ENCODE measurements at regions not wholly inside any gene's neighbourhood (a gene's known extent, or its start where the extent isn't known, plus 50 kb on each side); places are given as distances from the start of the nearest gene placed in this dataset.

DNA sequence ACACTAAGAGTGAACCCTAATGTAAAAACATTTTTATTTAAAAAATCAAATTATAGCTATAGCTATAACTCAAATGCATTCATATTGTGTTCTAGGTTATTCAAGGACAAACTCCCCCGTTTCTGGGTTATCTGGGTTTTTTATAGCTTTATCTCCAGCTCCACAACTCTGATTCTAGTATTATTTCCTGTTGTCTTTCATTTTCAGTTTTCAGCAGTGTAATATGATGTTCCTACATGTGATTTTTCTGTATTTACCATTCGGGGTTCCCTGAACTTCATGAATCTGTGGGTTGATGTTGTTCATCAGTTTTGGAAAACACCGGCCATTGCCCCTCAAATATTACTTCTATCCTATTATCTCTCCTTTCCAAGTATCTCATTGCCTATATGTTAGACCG, 221.9 kb upstream of the FOXN3 start:
- DNase-seq (ENCODE audit: extremely low read depth, low read depth) = no peak
- TF ChIP-seq, protein P1, sequence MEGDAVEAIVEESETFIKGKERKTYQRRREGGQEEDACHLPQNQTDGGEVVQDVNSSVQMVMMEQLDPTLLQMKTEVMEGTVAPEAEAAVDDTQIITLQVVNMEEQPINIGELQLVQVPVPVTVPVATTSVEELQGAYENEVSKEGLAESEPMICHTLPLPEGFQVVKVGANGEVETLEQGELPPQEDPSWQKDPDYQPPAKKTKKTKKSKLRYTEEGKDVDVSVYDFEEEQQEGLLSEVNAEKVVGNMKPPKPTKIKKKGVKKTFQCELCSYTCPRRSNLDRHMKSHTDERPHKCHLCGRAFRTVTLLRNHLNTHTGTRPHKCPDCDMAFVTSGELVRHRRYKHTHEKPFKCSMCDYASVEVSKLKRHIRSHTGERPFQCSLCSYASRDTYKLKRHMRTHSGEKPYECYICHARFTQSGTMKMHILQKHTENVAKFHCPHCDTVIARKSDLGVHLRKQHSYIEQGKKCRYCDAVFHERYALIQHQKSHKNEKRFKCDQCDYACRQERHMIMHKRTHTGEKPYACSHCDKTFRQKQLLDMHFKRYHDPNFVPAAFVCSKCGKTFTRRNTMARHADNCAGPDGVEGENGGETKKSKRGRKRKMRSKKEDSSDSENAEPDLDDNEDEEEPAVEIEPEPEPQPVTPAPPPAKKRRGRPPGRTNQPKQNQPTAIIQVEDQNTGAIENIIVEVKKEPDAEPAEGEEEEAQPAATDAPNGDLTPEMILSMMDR (IDR thresholded peaks at IDR 0.05; ENCODE audit: low read depth, low read length) = no peak

- TF ChIP-seq, protein P1 (IDR thresholded peaks at IDR 0.05; ENCODE audit: low read depth, low read length) = no peak
These were observed 220.5 kb upstream of the FOXN3 start for GRCh38 chr14:89637581-89637980.

GRCh38 chr14:89635615-89636014, 218.6 kb upstream of the FOXN3 start:
- TF ChIP-seq, protein P1 (IDR thresholded peaks at IDR 0.05; ENCODE audit: low read depth, low read length) = no peak
- DNase-seq (ENCODE audit: extremely low read depth, low read depth) = no peak

More at GRCh38 chr14:89637581-89637980, 220.5 kb upstream of the FOXN3 start:
- DNase-seq (ENCODE audit: extremely low read depth, low read depth) = no peak

DNA sequence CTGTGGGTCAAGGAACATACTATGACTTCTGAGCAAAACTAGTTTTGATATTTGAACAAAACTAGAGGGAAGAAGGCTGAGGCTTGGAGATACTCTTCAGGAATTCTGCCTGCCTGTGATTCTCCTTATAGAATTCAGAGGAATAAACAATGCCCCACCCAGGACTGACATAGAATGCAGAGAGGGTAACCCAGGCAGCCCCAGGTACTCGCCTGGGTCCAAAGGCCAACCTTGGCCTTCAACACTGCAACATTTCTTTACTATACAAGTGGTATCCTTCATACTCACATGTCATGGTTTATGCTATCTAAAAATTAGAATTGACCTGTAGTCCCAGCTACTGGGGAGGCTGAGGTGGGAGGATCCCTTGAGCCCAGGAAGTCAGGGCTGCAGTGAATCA, 217.0 kb upstream of the FOXN3 start:
- TF ChIP-seq, protein P1 (IDR thresholded peaks at IDR 0.05; ENCODE audit: low read depth, low read length) = no peak
- no peak for DNase-seq (ENCODE audit: extremely low read depth, low read depth)

GRCh38 chr14:89630101-89630829, 213.2 kb upstream of the FOXN3 start:
- DNase-seq (ENCODE audit: extremely low read depth, low read depth) = no peak

GRCh38 chr14:89629383-89629782, 212.3 kb upstream of the FOXN3 start:
- no peak for DNase-seq (ENCODE audit: extremely low read depth, low read depth)
- TF ChIP-seq, protein P1 (IDR thresholded peaks at IDR 0.05; ENCODE audit: low read depth, low read length) = no peak

More at GRCh38 chr14:89630101-89630829, 213.2 kb upstream of the FOXN3 start:
- TF ChIP-seq, protein P1 (IDR thresholded peaks at IDR 0.05; ENCODE audit: low read depth, low read length) = no peak

DNA sequence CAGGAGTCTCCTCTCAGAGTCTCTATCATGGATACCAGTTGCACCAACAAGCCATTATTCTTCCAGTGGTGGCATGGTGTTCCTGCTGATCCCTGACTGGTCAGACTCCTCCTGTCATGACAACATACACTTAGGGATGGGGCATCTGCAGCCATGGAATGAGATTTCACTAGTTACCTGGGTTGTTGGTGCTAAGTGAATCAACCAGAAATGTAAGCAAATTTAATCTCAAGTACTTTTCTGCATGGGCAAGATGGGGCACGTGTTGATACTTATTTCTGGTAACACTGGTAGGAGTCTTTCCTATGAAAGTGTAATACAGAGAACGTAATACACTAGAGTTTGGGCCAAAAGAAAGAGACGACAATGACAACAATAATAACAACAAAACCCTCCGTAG, 211.5 kb upstream of the FOXN3 start:
- TF ChIP-seq, protein P1 (IDR thresholded peaks at IDR 0.05; ENCODE audit: low read depth, low read length) = no peak
- DNase-seq (ENCODE audit: extremely low read depth, low read depth) = no peak

Measured in AG09319 (cell line).